Left ventricle myocardium inferior (tissue), 1 donor: ENCODE measurements at regions not wholly inside any gene's neighbourhood (a gene's known extent, or its start where the extent isn't known, plus 50 kb on each side); places are given as distances from the start of the nearest gene placed in this dataset.

ENCODE experiments used
- DNase-seq: peaks from one replicate; pipeline ENCODE4 v3.0.0-alpha.2; 2020
- H3K27ac ChIP-seq: fragments of 200-600 bp; replicated peaks from 2 replicates; pipeline ENCODE4 v1.8.0; 2021
- H3K27me3 ChIP-seq: fragments of 200-600 bp; 2 replicates; pipeline ENCODE4 v1.8.0; 2021; ENCODE audit warnings: low read depth
- H3K36me3 ChIP-seq: fragments of 200-600 bp; 2 replicates; pipeline ENCODE4 v1.8.0; 2021
- H3K4me1 ChIP-seq: fragments of 200-600 bp; 2 replicates; pipeline ENCODE4 v1.8.0; 2021
- H3K4me3 ChIP-seq: fragments of 200-600 bp; 2 replicates; pipeline ENCODE4 v1.8.0; 2021; ENCODE audit warnings: mild to moderate bottlenecking, moderate library complexity
- H3K9me3 ChIP-seq: fragments of 200-600 bp; replicated peaks from 2 replicates; pipeline ENCODE4 v1.8.0; 2021
- CTCF ChIP-seq: fragments of 200-600 bp; IDR thresholded peaks from 2 replicates; pipeline ENCODE4 v1.8.0; 2021; ENCODE audit warnings: antibody characterized with exemption, mild to moderate bottlenecking, borderline replicate concordance
- intact Hi-C: fragments of 100-400 bp; cut with micrococcal nuclease; formaldehyde crosslinking; loops from one replicate; pipeline ENCODE4 v1.11.0; 2022
- donor health status: DM: no; HTN: yes; CAD: no; lungs with severe emphysema.

- Histone ChIP-seq H3K36me3 (no peaks in the 10 kb centered on the region), H3K27ac (no peak overlapping the region), H3K4me3 (no peak overlapping the region), H3K4me1 (no peaks in the 10 kb centered on the region), H3K9me3 (no peaks in the 10 kb centered on the region), H3K27me3 (no peaks in the 10 kb centered on the region)
- intact Hi-C loops, result no loop called here
- DNase-seq, result no peak
- TF ChIP-seq CTCF, result no peak
These were observed 165.6 kb upstream of the HCCS start for GRCh38 chrX:10945498-10945897.

GRCh38 chrX:10949541-10949940 lies 161.6 kb upstream of the HCCS start:
- TF ChIP-seq CTCF, result no peak
- H3K36me3 ChIP-seq, result no peaks in the 10 kb centered on the region
- DNase-seq, result no peak
- H3K27me3 ChIP-seq, result no peaks in the 10 kb centered on the region
- H3K4me1 ChIP-seq, result no peaks in the 10 kb centered on the region
- H3K4me3 ChIP-seq, result no peak overlapping the region
- no peak overlapping the region for H3K27ac ChIP-seq
- intact Hi-C loops, result no loop called here
- H3K9me3 ChIP-seq, result peaks cover 8% of the 10 kb centered on the region

GRCh38 chrX:10952619-10953018 lies 158.5 kb upstream of the HCCS start:
- peak; percentile 13 for DNase-seq
- H3K9me3 ChIP-seq, result peaks cover 35% of the 10 kb centered on the region
- intact Hi-C loops, result no loop called here
- TF ChIP-seq CTCF, result no peak
- no peaks in the 10 kb centered on the region for H3K4me1 ChIP-seq
- H3K36me3 ChIP-seq, result no peaks in the 10 kb centered on the region
- H3K27me3 ChIP-seq, result no peaks in the 10 kb centered on the region
- no peak overlapping the region for H3K27ac ChIP-seq
- H3K4me3 ChIP-seq, result no peak overlapping the region

GRCh38 chrX:10965174-10965798 lies 145.8 kb upstream of the HCCS start:
- no peak for TF ChIP-seq CTCF
- intact Hi-C loops, result no loop called here
- DNase-seq, result no peak
- no peaks in the 10 kb centered on the region for H3K9me3 ChIP-seq
- H3K27me3 ChIP-seq, result no peaks in the 10 kb centered on the region
- no peaks in the 10 kb centered on the region for H3K4me1 ChIP-seq
- no peak overlapping the region for H3K27ac ChIP-seq
- H3K36me3 ChIP-seq, result no peaks in the 10 kb centered on the region
- no peak overlapping the region for H3K4me3 ChIP-seq

- Histone ChIP-seq H3K4me1 (no peaks in the 10 kb centered on the region), H3K9me3 (no peaks in the 10 kb centered on the region), H3K27ac (no peak overlapping the region), H3K36me3 (no peaks in the 10 kb centered on the region), H3K4me3 (no peak overlapping the region), H3K27me3 (no peaks in the 10 kb centered on the region)
- intact Hi-C loops, result no loop called here
- DNase-seq, result no peak
- TF ChIP-seq CTCF, result no peak
These were observed 145.1 kb upstream of the HCCS start for GRCh38 chrX:10966057-10966456.
